Mesenchymal stem cell (in vitro differentiated cells and primary cell): ENCODE measurements at regions not wholly inside any gene's neighbourhood (a gene's known extent, or its start where the extent isn't known, plus 50 kb on each side); places are given as distances from the start of the nearest gene placed in this dataset.

Source experiments
- DNase-seq: peaks from one replicate; pipeline ENCODE4 v3.0.0-alpha.2; 2013
- H2AFZ ChIP-seq: one replicate; pipeline ENCODE4 v1.6.1; 2013; ENCODE audit warnings: low read depth, mild to moderate bottlenecking, control low read depth, inconsistent platforms, low read length, moderate library complexity
- H2AK5ac ChIP-seq: 2 replicates; pipeline ENCODE4 v1.6.1; 2013; ENCODE audit warnings: low read length, moderate library complexity, mild to moderate bottlenecking, inconsistent platforms; ENCODE audit not compliant: severe bottlenecking
- H2BK120ac ChIP-seq: one replicate; pipeline ENCODE4 v1.6.1; 2013; ENCODE audit warnings: low read depth, mild to moderate bottlenecking, inconsistent platforms, low read length, moderate library complexity
- H2BK12ac ChIP-seq, 2 experiments: one replicate each; pipeline ENCODE4 v1.6.1; 2013; ENCODE audit warnings: inconsistent platforms in 2 of 2, low read length in 2 of 2, mild to moderate bottlenecking in 2 of 2, moderate library complexity in 2 of 2, control low read depth in 1 of 2
- H2BK15ac ChIP-seq: one replicate; pipeline ENCODE4 v1.6.1; 2013; ENCODE audit warnings: mild to moderate bottlenecking, low read depth, inconsistent platforms; ENCODE audit not compliant: poor library complexity, severe bottlenecking
- H2BK5ac ChIP-seq: 2 replicates; pipeline ENCODE4 v1.6.1; 2013; ENCODE audit warnings: low read depth, mild to moderate bottlenecking, low read length, control low read depth, inconsistent platforms; ENCODE audit not compliant: poor library complexity, severe bottlenecking
- H3K14ac ChIP-seq, 2 experiments: one replicate each; pipeline ENCODE4 v1.6.1; 2013; ENCODE audit warnings: inconsistent platforms in 2 of 2, low read length in 2 of 2, control low read depth in 1 of 2, mild to moderate bottlenecking in 1 of 2, moderate library complexity in 1 of 2
- H3K18ac ChIP-seq, 2 experiments: one replicate each; pipeline ENCODE4 v1.6.1; 2013; ENCODE audit warnings: inconsistent platforms in 2 of 2, low read length in 2 of 2, control low read depth in 1 of 2, low read depth in 1 of 2, mild to moderate bottlenecking in 1 of 2
- H3K23ac ChIP-seq, 2 experiments: one replicate each; pipeline ENCODE4 v1.6.1; 2013; ENCODE audit warnings: inconsistent platforms in 2 of 2, low read length in 2 of 2, mild to moderate bottlenecking in 2 of 2, moderate library complexity in 2 of 2, control low read depth in 1 of 2
- H3K27ac ChIP-seq: 2 replicates; pipeline ENCODE4 v1.5.1; 2013; ENCODE audit warnings: mild to moderate bottlenecking, moderate library complexity, low read length, control low read depth, inconsistent platforms; ENCODE audit not compliant: poor library complexity, severe bottlenecking
- H3K27me3 ChIP-seq, 2 experiments: 2 replicates each; pipeline versions ENCODE4 v1.6.1 to v1.7.0; 2013; ENCODE audit warnings: low read length in 2 of 2, mild to moderate bottlenecking in 2 of 2, moderate library complexity in 2 of 2, control low read depth in 1 of 2, inconsistent platforms in 1 of 2; ENCODE audit not compliant: control insufficient read depth in 1 of 2, insufficient read depth in 1 of 2
- H3K36me3 ChIP-seq, 2 experiments: 2 replicates each; pipeline versions ENCODE4 v1.6.1 to v1.7.0; 2013; ENCODE audit warnings: low read length in 2 of 2, control low read depth in 1 of 2, inconsistent platforms in 1 of 2, low read depth in 1 of 2, mild to moderate bottlenecking in 1 of 2; ENCODE audit not compliant: insufficient read depth in 2 of 2, control insufficient read depth in 1 of 2
- H3K4ac ChIP-seq, 2 experiments: one replicate each; pipeline ENCODE4 v1.6.1; 2013; ENCODE audit warnings: inconsistent platforms in 2 of 2, low read length in 2 of 2, mild to moderate bottlenecking in 2 of 2, moderate library complexity in 2 of 2, control low read depth in 1 of 2, low read depth in 1 of 2
- H3K4me1 ChIP-seq: 2 replicates; pipeline ENCODE4 v1.6.1; 2013; ENCODE audit warnings: low read depth, low read length, control low read depth; ENCODE audit not compliant: control insufficient read depth, insufficient read depth
- H3K4me2 ChIP-seq: 2 replicates; pipeline ENCODE4 v1.6.1; 2013; ENCODE audit warnings: low read length, mild to moderate bottlenecking, inconsistent platforms; ENCODE audit not compliant: poor library complexity, severe bottlenecking
- H3K4me3 ChIP-seq, 2 experiments: 2 replicates each; pipeline versions ENCODE4 v1.5.1 to v1.7.0; 2013; ENCODE audit warnings: low read length in 2 of 2, mild to moderate bottlenecking in 2 of 2, control low read depth in 1 of 2, low read depth in 1 of 2; ENCODE audit not compliant: insufficient read depth in 1 of 2
- H3K79me1 ChIP-seq: replicated peaks from 2 replicates; pipeline ENCODE4 v1.6.1; 2013; ENCODE audit warnings: mild to moderate bottlenecking, control low read depth, low read length, inconsistent platforms; ENCODE audit not compliant: poor library complexity, severe bottlenecking
- H3K9ac ChIP-seq: 2 replicates; pipeline ENCODE4 v1.7.0; 2013; ENCODE audit warnings: mild to moderate bottlenecking, low read length, moderate library complexity
- H3K9me3 ChIP-seq: 2 replicates; pipeline ENCODE4 v1.7.0; 2013; ENCODE audit warnings: mild to moderate bottlenecking, low read length; ENCODE audit not compliant: control insufficient read depth
- H4K8ac ChIP-seq: one replicate; pipeline ENCODE4 v1.6.1; 2013; ENCODE audit warnings: inconsistent platforms, mild to moderate bottlenecking, low read length, moderate library complexity
- H4K91ac ChIP-seq: one replicate; pipeline ENCODE4 v1.6.1; 2013; ENCODE audit warnings: mild to moderate bottlenecking, low read length, inconsistent platforms
- whole genome bisulfite sequencing: methylation state at CpG from one replicate; pipeline ENCODE4 v1.1.7; 2013; ENCODE audit warnings: mixed read lengths; 5-methylcytosine and 5-hydroxymethylcytosine counted together

DNA sequence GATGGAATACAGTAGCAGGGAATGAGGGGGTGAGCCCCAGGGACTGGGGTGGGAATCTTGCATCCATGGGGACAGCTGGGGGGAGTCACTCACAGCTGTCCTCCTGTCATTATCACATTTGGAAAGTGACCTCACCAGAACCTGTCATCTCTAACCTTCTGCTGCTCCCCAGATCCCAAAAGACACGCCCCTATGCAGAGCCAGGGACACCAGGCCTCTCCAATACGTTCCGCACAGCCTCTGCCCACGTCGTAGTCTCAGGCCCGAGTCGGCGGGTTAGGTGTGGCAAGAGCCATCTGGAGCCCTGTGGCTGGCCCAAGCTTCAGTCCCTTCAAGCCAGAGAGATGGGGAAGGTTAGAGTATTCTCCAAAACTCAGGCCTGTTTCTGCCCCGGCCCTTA, 214.3 kb downstream of the ENGASE start:
- no peak overlapping the region for H3K4me2 ChIP-seq
- H2AFZ ChIP-seq = no peak overlapping the region
- no peak overlapping the region for H4K91ac ChIP-seq
- H2BK12ac ChIP-seq = no peak overlapping the region
- H3K9ac ChIP-seq = no peak overlapping the region
- H3K9me3 ChIP-seq = no peaks in the 10 kb centered on the region
- peaks cover 10 to 53% of the 10 kb centered on the region in 2 experiments for H3K27me3 ChIP-seq
- no peak overlapping the region for H3K4me3 ChIP-seq
- H3K36me3 ChIP-seq = no peaks in the 10 kb centered on the region
- H3K4me1 ChIP-seq = peaks cover 1% of the 10 kb centered on the region
- no peak overlapping the region for H2BK5ac ChIP-seq
- no peak overlapping the region for H2BK15ac ChIP-seq
- no peak overlapping the region for H4K8ac ChIP-seq
- no peak overlapping the region for H2AK5ac ChIP-seq
- H3K14ac ChIP-seq = no peak overlapping the region
- H3K23ac ChIP-seq = no peak overlapping the region
- DNase-seq = no peak
- H3K27ac ChIP-seq = no peak overlapping the region
- no peak overlapping the region for H3K18ac ChIP-seq
- no peak overlapping the region for H2BK120ac ChIP-seq
- H3K4ac ChIP-seq = no peak overlapping the region
- H3K79me1 ChIP-seq = no peaks in the 10 kb centered on the region
- 82% methylated on average over 9 of the region's 9 CpGs for WGBS

DNA sequence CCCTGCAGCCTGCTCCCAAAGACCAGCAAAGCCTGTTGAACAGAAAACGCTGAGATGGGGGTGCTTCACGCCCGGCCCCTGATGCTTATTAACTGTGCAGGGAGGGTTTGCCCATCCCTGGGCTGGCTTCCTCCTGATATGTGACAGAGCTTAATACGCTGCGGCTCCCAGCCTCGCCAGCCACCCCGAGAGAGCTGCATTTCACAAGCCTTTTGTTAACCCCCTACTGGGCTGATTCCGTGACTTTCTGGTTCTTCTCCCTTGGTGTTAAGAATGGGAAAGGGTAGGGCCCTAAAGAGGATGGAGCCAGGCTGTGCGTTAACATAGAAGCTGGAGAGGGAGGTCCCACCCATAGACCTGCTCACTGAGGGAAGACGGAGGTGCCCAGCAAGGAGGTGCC, 211.8 kb downstream of the ENGASE start:
- 50% methylated on average over 9 of the region's 10 CpGs for WGBS

DNA sequence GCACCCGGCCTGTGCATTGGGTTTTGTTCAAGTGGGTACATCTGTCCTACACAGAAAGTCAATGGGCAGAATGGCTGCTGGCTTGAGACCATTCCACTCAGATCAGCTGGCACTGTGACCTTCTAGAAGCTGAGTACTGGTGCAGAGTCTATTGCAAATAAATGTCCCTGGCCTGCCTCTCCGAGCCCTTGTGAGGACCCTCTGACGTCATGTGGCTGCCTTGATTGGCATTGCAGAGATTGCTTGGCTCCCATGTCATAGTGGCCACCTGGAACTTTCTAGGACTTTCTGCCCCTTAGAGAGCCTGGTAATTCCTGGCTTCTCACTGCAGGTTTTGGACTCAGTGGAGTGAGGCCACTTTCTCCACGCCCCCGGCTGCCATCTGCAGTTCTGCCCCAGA, 211.3 kb downstream of the ENGASE start:
- no peak for DNase-seq
- no peak overlapping the region for H2BK120ac ChIP-seq
- H2BK12ac ChIP-seq = no peak overlapping the region
- no peak overlapping the region for H4K91ac ChIP-seq
- no peak overlapping the region for H2AFZ ChIP-seq
- H3K4me3 ChIP-seq = no peak overlapping the region
- H2BK5ac ChIP-seq = no peak overlapping the region
- no peak overlapping the region for H3K4me2 ChIP-seq
- no peak overlapping the region for H4K8ac ChIP-seq
- no peak overlapping the region for H3K9ac ChIP-seq
- H3K4ac ChIP-seq = no peak overlapping the region
- H3K36me3 ChIP-seq = no peaks in the 10 kb centered on the region
- H3K27ac ChIP-seq = no peak overlapping the region
- no peak overlapping the region for H3K14ac ChIP-seq
- no peaks in the 10 kb centered on the region for H3K9me3 ChIP-seq
- H2AK5ac ChIP-seq = no peak overlapping the region
- H2BK15ac ChIP-seq = no peak overlapping the region
- H3K23ac ChIP-seq = no peak overlapping the region
- H3K27me3 ChIP-seq = peaks cover 10 to 63% of the 10 kb centered on the region in 2 experiments
- WGBS = 88% methylated on average over 5 of the region's 5 CpGs
- H3K79me1 ChIP-seq = no peaks in the 10 kb centered on the region
- no peak overlapping the region for H3K18ac ChIP-seq
- H3K4me1 ChIP-seq = peaks cover 1% of the 10 kb centered on the region

More for the DNA sequence above, 211.8 kb downstream of the ENGASE start:
- Histone ChIP-seq H3K27ac (no peak overlapping the region), H4K8ac (no peak overlapping the region), H3K36me3 (no peaks in the 10 kb centered on the region), H3K4ac (no peak overlapping the region), H3K9ac (no peak overlapping the region), H2AK5ac (no peak overlapping the region), H3K4me1 (peaks cover 1% of the 10 kb centered on the region), H3K27me3 (peaks cover 10 to 62% of the 10 kb centered on the region in 2 experiments), H3K23ac (no peak overlapping the region), H2AFZ (no peak overlapping the region), H3K4me3 (no peak overlapping the region), H2BK120ac (no peak overlapping the region), H3K18ac (no peak overlapping the region), H2BK5ac (no peak overlapping the region), H2BK15ac (no peak overlapping the region), H2BK12ac (no peak overlapping the region), H3K9me3 (no peaks in the 10 kb centered on the region), H3K14ac (no peak overlapping the region), H3K4me2 (no peak overlapping the region), H4K91ac (no peak overlapping the region), H3K79me1 (no peaks in the 10 kb centered on the region)
- no peak for DNase-seq

DNA sequence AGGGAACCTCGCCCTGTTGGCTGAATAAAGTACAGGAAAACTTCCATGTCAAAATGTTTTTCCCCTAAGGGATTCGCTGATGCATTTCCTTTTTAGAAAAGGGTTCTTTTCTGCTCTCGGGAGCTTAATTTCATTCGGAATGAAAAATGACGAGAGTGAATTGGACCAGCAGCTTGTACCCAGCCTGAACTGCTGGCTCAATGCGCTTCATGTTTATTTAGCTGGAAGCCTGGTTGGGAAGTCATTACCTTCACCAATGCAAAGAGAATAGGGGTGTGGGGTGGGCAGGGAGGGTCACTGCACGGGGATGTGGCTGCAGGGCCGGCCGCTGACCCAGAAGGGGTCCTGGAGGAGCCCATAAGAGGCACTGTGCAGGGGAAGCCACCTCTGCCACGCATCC, 207.7 kb downstream of the ENGASE start:
- H2AK5ac ChIP-seq = no peak overlapping the region
- no peaks in the 10 kb centered on the region for H3K9me3 ChIP-seq
- H3K79me1 ChIP-seq = no peaks in the 10 kb centered on the region
- no peak overlapping the region for H4K8ac ChIP-seq
- H3K18ac ChIP-seq = no peak overlapping the region
- no peak overlapping the region for H4K91ac ChIP-seq
- no peak overlapping the region for H2BK5ac ChIP-seq
- no peak overlapping the region for H3K14ac ChIP-seq
- no peak overlapping the region for H3K27ac ChIP-seq
- no peak overlapping the region for H3K23ac ChIP-seq
- peaks cover 10 to 56% of the 10 kb centered on the region in 2 experiments for H3K27me3 ChIP-seq
- H2BK120ac ChIP-seq = no peak overlapping the region
- H3K4me3 ChIP-seq = no peak overlapping the region
- H2BK15ac ChIP-seq = no peak overlapping the region
- no peak overlapping the region for H3K9ac ChIP-seq
- H2BK12ac ChIP-seq = no peak overlapping the region
- no peaks in the 10 kb centered on the region for H3K36me3 ChIP-seq
- H2AFZ ChIP-seq = no peak overlapping the region
- no peak for DNase-seq
- H3K4ac ChIP-seq = no peak overlapping the region
- H3K4me1 ChIP-seq = no peaks in the 10 kb centered on the region
- no peak overlapping the region for H3K4me2 ChIP-seq
- WGBS = 78% methylated on average over 9 of the region's 10 CpGs
